Neuron (in vitro differentiated cells): ENCODE measurements at regions not wholly inside any gene's neighbourhood (a gene's known extent, or its start where the extent isn't known, plus 50 kb on each side); places are given as distances from the start of the nearest gene placed in this dataset.

ENCODE experiments used
- H2AFZ ChIP-seq: one replicate; pipeline ENCODE4 v1.6.1; 2013; ENCODE audit warnings: low read depth, mild to moderate bottlenecking, inconsistent platforms, low read length, moderate library complexity
- H3K27me3 ChIP-seq: one replicate; pipeline ENCODE4 v1.6.1; 2013; ENCODE audit warnings: low read length; ENCODE audit not compliant: insufficient read depth
- H3K36me3 ChIP-seq: one replicate; pipeline ENCODE4 v1.6.1; 2013; ENCODE audit warnings: low read length; ENCODE audit not compliant: insufficient read depth
- H3K4me1 ChIP-seq: one replicate; pipeline ENCODE4 v1.6.1; 2013; ENCODE audit warnings: low read length; ENCODE audit not compliant: insufficient read depth
- H3K4me3 ChIP-seq: 2 replicates; pipeline ENCODE4 v1.5.1; 2013; ENCODE audit warnings: mild to moderate bottlenecking, low read length, moderate library complexity
- H3K9me3 ChIP-seq: one replicate; pipeline ENCODE4 v1.6.1; 2013; ENCODE audit warnings: low read length

DNA sequence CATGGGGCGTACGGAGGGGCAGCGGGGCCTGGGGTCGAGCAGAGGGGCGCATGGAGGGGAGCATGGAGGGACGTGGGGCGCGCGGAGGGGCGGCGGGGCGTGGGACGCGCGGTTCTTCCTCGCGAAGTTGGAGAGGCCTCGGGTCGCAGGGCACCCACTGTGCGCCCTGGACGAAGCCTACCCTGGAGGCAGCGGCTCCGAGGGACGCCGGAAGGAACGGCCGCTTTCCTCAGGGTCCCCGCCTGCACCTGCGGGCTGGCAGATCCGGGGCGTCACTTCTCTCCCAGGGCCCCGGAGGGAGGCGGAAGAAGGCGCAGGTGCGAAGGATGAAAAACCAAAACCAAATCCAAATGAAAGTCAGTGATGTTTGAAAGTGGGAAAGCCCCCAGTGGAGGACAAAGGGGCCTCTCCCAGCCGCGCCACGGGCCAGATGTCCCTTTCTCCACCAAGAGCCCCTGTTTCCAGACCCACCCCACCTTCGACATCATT is 142.1 kb upstream of the PDE10A start:
- Histone ChIP-seq H3K9me3 (no peaks in the 10 kb centered on the region), H3K27me3 (no peaks in the 10 kb centered on the region), H3K4me1 (no peaks in the 10 kb centered on the region), H3K36me3 (no peaks in the 10 kb centered on the region), H3K4me3 (no peak overlapping the region), H2AFZ (no peak overlapping the region)

DNA sequence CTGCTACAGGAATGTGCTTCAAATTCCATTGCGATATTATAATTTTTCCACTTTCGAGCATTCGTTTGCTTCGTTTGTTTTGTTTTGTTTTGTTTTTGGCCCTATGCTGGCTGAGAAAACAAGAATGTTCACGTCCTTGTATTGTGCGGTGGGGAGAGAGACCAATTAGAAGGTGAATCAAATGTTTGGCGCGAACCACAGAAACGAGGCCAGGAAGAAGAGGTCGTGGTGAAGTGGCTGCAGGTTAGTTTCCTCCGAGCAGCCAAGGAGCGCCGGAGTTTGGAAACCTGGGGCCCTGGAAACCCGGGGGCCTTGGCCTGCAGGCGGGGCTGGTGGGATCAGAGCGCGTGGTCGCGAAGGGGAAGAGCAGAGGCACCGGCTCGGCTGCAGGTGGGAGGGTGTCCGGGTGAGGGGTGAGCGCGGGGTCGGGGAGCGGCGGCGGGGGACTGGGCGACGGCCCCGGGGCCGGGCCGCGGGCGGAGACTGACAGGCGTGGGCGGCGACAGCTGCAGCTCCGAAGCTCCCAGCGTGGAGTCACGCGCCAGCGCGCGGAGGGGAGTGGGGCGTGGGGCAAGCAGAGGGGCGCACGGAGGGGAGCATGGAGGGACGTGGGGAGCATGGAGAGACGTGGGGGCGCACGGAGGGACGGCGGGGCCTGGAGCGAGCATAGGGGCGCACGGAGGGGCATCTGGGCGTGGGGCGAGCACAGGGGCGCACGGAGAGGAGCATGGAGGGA is 141.5 kb upstream of the PDE10A start:
- Histone ChIP-seq H3K4me3 (no peak overlapping the region), H3K27me3 (no peaks in the 10 kb centered on the region), H3K9me3 (no peaks in the 10 kb centered on the region), H2AFZ (no peak overlapping the region), H3K4me1 (no peaks in the 10 kb centered on the region), H3K36me3 (no peaks in the 10 kb centered on the region)

DNA sequence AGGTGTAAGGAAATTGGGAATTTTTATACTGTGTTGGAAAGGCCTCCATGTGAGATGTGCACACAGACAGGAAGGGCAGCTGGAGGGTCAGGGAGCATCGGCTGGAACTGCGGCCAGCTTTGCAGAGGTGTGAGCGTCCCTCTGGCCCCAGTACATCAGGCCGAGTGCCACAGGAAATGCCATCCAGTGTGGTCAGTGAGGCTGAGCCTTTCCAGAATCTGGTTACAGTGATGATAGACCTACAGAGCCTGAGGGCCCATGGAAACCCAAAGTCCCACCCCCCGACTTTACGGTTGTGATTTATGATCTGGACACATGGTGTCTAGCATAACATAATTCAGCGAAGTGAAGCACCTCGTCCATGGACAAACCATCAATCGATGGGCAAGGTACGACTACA is 137.3 kb upstream of the PDE10A start:
- Histone ChIP-seq H3K4me1 (no peaks in the 10 kb centered on the region), H3K9me3 (no peaks in the 10 kb centered on the region), H2AFZ (no peak overlapping the region), H3K4me3 (no peak overlapping the region), H3K27me3 (no peaks in the 10 kb centered on the region), H3K36me3 (no peaks in the 10 kb centered on the region)

DNA sequence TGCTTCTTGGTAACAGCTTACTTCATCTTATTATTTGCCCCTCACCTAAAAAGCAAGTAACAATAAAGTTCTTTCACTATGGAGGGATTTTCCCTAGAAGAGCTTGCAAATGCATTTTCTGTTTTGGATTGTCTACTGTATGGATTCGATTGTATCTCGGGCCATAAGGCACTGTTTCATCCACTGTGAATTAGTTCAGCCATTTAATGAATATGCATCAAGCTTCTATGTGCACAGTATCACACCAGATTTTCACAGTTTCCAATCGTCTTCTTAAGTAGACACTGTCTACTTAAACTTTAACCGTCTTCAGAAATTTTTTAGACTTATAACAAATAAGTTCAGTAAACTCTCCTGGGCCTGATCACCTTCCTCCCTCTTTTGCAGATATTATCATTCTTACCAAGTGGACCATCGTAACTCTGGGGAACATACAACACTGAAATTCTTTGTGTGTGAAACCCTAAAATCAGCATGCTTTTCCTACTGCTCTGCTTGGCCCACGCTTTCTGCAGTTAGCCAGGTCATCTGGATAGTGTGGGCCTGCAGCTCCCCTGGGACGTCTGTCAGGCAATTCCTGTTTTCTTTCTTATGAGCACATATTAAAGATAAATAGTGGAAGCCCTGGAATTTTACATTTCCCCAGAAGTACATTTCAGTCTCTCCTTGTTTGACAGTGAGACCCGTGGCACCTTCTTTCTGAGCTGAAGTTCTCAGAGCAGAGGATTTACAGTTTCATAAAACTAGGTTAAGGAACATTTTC is 136.5 kb upstream of the PDE10A start:
- Histone ChIP-seq H3K27me3 (no peaks in the 10 kb centered on the region), H3K9me3 (no peaks in the 10 kb centered on the region), H3K36me3 (no peaks in the 10 kb centered on the region), H3K4me1 (no peaks in the 10 kb centered on the region), H3K4me3 (no peak overlapping the region), H2AFZ (no peak overlapping the region)

DNA sequence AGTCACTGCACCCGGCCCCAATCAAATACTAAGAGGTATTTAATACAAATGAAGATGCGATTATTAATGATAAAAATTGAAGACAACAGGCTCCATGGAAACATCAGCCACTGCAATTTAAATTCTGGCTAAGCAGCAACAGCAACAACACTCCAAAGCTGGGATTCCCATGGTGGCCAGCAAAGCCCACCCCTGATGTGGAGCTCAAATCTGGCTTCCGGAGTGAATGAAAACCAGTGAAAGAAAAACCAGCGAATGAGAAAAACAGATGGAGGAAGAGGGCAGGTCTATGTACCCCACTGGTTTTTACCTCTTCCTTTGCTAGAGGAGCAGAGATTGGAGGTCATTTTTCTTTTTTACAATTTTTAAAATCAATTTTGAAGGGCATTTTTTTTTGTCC is 135.9 kb upstream of the PDE10A start:
- Histone ChIP-seq H3K27me3 (no peaks in the 10 kb centered on the region), H3K36me3 (no peaks in the 10 kb centered on the region), H3K9me3 (no peaks in the 10 kb centered on the region), H2AFZ (no peak overlapping the region), H3K4me1 (no peaks in the 10 kb centered on the region), H3K4me3 (no peak overlapping the region)

DNA sequence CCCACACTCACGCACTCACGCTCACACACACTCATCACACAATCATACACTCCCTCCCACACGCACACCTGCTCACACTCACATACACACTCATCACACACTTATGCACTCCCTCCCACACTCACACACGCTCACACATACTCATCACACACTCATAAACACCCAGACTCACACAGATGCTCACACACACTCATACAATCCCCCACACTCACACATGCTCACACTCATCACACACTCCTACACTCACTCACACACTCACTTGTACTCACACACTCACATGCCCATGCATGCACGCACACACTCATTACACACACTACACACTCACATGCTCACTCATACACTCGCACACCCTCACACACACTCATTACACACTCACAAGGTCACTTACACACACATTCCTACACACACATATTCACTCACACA is 131.1 kb upstream of the PDE10A start:
- Histone ChIP-seq H2AFZ (no peak overlapping the region), H3K27me3 (no peaks in the 10 kb centered on the region), H3K9me3 (no peaks in the 10 kb centered on the region), H3K4me3 (no peak overlapping the region), H3K36me3 (no peaks in the 10 kb centered on the region), H3K4me1 (no peaks in the 10 kb centered on the region)

DNA sequence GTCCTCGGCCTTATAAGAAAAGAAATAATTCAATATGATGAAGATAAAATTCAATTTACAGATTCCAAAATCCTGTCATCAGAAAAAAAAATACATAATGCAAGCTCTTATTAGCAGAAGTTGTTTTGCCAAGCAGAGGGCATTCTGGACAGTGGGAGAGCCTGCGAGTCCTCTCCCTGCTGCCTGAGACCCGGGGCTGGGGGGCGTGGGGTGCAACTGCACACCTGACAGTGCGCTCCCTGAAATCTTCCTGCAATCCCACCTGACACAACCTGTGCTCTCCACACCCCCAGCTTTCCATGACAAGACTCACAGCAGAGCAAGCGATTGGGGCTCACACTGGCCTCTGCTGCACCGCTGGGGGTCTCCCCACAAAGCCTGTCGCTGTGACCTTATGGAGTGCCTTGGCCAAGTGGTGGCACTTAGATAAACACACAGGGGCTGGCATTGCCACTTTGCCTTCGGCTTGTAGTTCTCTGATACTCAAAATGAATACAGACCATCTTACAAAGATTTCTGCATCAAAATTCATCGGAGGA is 130.3 kb upstream of the PDE10A start:
- no peak overlapping the region for H2AFZ ChIP-seq
- H3K9me3 ChIP-seq, result no peaks in the 10 kb centered on the region
- H3K4me1 ChIP-seq, result no peaks in the 10 kb centered on the region
- H3K36me3 ChIP-seq, result no peaks in the 10 kb centered on the region
- no peak overlapping the region for H3K4me3 ChIP-seq
- H3K27me3 ChIP-seq, result no peaks in the 10 kb centered on the region

DNA sequence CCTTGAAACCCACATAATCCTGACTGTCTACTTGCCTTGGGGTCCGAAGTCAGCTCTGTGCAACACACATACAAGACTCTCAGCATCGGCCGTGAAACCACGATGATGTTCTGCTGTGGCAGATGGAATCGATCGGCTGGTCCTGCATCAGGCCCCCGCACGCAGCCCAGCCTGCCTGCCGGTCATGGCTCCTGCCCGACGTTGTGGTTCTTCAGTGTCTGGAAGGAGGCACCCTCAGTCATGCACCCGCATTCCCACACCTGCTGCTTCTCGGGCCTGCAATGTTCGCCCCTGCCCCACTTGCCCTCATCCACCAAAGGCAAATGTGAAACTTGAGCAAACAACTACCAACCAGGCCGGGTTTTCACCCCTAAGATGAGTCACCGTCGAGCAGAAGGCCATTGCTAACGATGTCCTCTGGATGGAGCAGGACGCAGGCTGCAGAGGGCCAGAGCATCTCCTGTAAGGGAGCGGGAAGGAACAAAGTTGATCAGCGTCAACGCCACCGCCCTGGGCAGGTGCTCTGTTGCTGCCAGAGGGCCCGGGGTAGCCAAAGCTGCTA is 128.9 kb upstream of the PDE10A start:
- no peaks in the 10 kb centered on the region for H3K36me3 ChIP-seq
- H3K4me1 ChIP-seq, result no peaks in the 10 kb centered on the region
- no peak overlapping the region for H3K4me3 ChIP-seq
- H2AFZ ChIP-seq, result no peak overlapping the region
- H3K9me3 ChIP-seq, result no peaks in the 10 kb centered on the region
- H3K27me3 ChIP-seq, result no peaks in the 10 kb centered on the region

DNA sequence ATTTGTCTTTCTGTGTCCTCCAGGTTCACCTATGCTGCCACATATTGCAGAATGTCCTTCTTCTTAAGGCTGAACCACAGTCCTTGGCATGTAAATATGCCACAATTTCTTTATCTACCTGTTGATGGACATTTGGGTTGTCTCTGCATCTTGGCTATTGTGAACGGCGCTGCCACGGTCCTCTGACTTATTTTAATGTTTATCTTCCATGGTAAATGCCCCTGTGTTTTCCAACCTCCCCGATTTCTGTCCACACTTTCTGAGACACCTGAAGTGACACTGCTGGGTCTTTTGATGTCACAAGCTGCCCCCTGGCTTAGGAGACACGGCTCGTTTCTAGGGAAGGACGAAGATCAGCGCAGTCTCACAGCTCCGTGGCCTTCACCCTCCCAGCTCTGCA is 128.3 kb upstream of the PDE10A start:
- no peaks in the 10 kb centered on the region for H3K4me1 ChIP-seq
- H3K27me3 ChIP-seq, result no peaks in the 10 kb centered on the region
- H3K4me3 ChIP-seq, result no peak overlapping the region
- no peaks in the 10 kb centered on the region for H3K36me3 ChIP-seq
- H3K9me3 ChIP-seq, result no peaks in the 10 kb centered on the region
- no peak overlapping the region for H2AFZ ChIP-seq

DNA sequence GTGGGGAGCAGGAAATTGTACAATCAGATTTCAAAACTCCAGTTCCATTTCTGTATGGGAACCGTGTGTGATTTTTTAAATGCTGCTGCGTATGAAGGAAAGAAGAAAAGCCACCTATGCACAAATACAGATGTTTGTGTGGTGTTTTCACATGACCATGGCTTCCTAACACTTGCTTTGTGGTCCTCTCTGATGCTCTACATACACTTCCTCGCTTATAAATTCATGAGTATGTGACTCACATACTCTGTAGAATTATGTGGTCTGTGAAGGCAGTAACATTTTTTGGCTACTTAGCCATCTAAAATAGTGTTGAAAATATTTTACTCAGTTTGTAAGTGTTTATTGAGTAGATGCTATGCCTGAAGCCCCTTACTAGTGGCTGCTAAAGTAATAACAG is 119.8 kb upstream of the PDE10A start:
- no peak overlapping the region for H3K4me3 ChIP-seq
- no peaks in the 10 kb centered on the region for H3K27me3 ChIP-seq
- no peaks in the 10 kb centered on the region for H3K36me3 ChIP-seq
- H3K4me1 ChIP-seq, result no peaks in the 10 kb centered on the region
- no peaks in the 10 kb centered on the region for H3K9me3 ChIP-seq
- no peak overlapping the region for H2AFZ ChIP-seq

DNA sequence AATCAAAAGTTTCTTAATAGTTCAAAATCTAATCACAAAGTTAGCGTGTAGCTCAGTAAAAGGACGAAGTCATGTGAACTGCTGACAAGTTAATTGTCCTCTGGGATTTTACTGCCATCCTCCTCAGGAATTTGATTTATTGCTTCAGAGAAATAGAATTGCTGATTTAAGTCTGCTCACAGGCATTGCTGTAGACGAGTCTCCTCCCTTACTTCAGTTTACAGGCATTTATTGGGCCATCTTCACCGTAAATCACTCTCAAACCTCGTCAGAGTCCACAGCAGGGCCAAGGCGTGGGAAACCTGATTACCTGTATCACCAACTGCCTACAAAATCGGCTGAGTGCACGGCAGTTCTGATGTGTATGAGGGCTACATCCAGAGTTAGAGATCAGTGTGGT is 119.1 kb upstream of the PDE10A start:
- Histone ChIP-seq H2AFZ (no peak overlapping the region), H3K36me3 (no peaks in the 10 kb centered on the region), H3K4me1 (peaks cover under 1% of the 10 kb centered on the region), H3K4me3 (no peak overlapping the region), H3K9me3 (no peaks in the 10 kb centered on the region), H3K27me3 (no peaks in the 10 kb centered on the region)

DNA sequence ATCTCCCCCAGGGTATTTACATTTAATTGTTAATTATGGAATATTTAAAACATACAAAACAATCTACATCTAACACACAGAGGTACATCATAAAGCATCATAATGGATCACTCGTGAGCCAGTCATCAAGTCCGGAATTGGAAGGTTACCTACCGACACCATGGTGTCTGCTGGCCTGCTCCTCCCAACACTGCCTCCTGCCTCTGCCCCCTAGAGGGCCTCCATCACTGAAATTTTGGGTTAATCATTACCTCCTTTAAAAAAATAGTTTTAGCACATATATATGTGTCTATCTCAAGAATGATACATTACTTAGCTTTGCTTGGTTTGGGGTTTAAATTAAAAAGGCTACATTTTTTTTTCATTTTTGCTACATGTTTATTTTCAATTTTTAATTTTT is 114.6 kb upstream of the PDE10A start:
- no peak overlapping the region for H2AFZ ChIP-seq
- no peak overlapping the region for H3K4me3 ChIP-seq
- H3K9me3 ChIP-seq, result no peaks in the 10 kb centered on the region
- peaks cover 33% of the 10 kb centered on the region for H3K4me1 ChIP-seq
- H3K27me3 ChIP-seq, result no peaks in the 10 kb centered on the region
- no peaks in the 10 kb centered on the region for H3K36me3 ChIP-seq

DNA sequence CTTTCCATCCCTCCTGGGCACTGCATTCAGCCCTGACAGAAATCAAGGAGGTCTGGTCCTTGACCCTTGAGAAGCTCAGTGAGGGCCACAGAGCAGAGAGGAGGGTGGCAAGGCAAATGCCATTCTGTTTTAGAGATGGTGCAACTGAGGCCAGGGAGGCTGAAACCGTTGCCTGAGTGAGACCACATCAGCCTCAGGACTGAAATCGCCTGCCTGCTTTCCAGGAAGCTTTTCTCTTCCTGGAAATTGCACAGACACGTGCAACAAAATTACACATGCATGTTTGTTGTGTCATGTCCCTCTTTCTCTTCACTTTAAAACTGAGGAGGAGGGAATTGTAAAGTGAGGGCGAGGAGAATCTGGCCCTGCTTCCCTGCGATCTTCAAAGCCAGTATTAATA is 113.7 kb upstream of the PDE10A start:
- no peaks in the 10 kb centered on the region for H3K36me3 ChIP-seq
- H3K4me1 ChIP-seq, result peaks cover 33% of the 10 kb centered on the region
- H3K27me3 ChIP-seq, result no peaks in the 10 kb centered on the region
- no peak overlapping the region for H3K4me3 ChIP-seq
- no peak overlapping the region for H2AFZ ChIP-seq
- no peaks in the 10 kb centered on the region for H3K9me3 ChIP-seq
